ENCODE measurements at regions not wholly inside any gene's neighbourhood (a gene's known extent, or its start where the extent isn't known, plus 50 kb on each side); places are given as distances from the start of the nearest gene placed in this dataset.

DNA sequence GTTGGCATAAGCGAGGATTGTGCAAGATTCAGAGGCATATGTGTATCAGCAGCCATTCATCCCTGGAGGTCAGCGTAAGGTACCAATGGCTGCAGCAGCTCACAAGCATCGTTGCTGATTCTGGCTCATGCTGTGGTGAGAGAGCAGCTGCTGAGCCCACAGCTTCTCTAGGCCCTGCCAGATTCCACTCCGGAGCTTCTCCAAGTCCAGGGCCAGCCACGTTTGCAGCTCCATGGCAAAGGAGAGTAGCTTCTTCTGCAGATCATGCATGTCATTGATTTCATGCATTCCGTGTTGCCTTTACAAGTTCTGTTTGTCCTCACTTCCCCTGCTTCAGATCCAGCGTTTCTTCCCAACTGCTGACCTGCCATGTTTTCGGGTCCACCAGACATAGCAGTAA lies 474.8 kb upstream of the ID4 start:
- Histone ChIP-seq H3K4me3 (no peak overlapping the region), H3K27me3 (no peaks in the 10 kb centered on the region), H3K27ac (no peak overlapping the region), H3K9me3 (no peaks in the 10 kb centered on the region), H3K4me1 (no peaks in the 10 kb centered on the region), H3K36me3 (no peaks in the 10 kb centered on the region)
- TF ChIP-seq POLR2A (IDR thresholded peaks at IDR 0.05) (no peak), POLR2AphosphoS5 (IDR thresholded peaks at IDR 0.05) (no peak), EP300 (IDR thresholded peaks at IDR 0.05) (no peak), CTCF (IDR thresholded peaks at IDR 0.05) (no peak)
- intact Hi-C loops (cut with DNase I; ENCODE audit: low total_unique reads) = no loop called here
- no peak for DNase-seq
- WGBS, 5 donors = 74 to 90% (median 82%) methylated on average over 8 of the region's 8 CpGs

DNA sequence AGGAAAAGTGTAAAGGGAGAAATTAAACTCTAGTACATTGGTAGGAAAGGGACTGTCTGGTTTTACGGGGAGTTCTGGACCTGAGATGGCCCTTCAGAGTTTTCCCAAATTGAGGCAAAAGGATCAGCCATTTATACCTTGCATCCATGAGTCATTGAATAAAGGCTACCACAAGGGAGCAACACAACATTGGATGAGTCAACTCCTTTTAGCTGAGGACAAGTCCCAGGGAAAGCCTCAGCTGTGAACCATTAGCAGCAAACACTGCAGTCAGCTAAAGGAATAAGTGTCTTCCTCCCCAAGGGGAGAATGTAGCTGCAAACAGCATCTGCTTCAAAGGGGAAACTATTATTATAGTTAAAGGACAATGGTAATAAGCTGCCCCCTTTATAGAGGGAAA lies 468.7 kb upstream of the ID4 start:
- Histone ChIP-seq H3K27me3 (no peaks in the 10 kb centered on the region), H3K9me3 (no peaks in the 10 kb centered on the region), H3K27ac (no peak overlapping the region), H3K4me3 (no peak overlapping the region), H3K4me1 (no peaks in the 10 kb centered on the region), H3K36me3 (no peaks in the 10 kb centered on the region)
- 93 to 96% (median 95%) methylated on average over 1 of the region's 1 CpG for WGBS, 5 donors
- TF ChIP-seq POLR2AphosphoS5 (IDR thresholded peaks at IDR 0.05) = no peak
- TF ChIP-seq POLR2A (IDR thresholded peaks at IDR 0.05) = no peak
- TF ChIP-seq EP300 (IDR thresholded peaks at IDR 0.05) = no peak
- TF ChIP-seq CTCF (IDR thresholded peaks at IDR 0.05) = no peak
- intact Hi-C loops (cut with DNase I; ENCODE audit: low total_unique reads) = no loop called here
- DNase-seq = no peak

GRCh38 chr6:19369785-19370184 lies 467.4 kb upstream of the ID4 start:
- TF ChIP-seq EP300 (IDR thresholded peaks at IDR 0.05) (no peak), POLR2A (IDR thresholded peaks at IDR 0.05) (no peak), POLR2AphosphoS5 (IDR thresholded peaks at IDR 0.05) (no peak), CTCF (IDR thresholded peaks at IDR 0.05) (no peak)
- DNase-seq = no peak
- Histone ChIP-seq H3K36me3 (no peaks in the 10 kb centered on the region), H3K27ac (no peak overlapping the region), H3K4me1 (no peaks in the 10 kb centered on the region), H3K9me3 (no peaks in the 10 kb centered on the region), H3K4me3 (no peak overlapping the region), H3K27me3 (no peaks in the 10 kb centered on the region)
- intact Hi-C loops (cut with DNase I; ENCODE audit: low total_unique reads) = no loop called here

GRCh38 chr6:19370831-19371230 lies 466.3 kb upstream of the ID4 start:
- Histone ChIP-seq H3K4me1 (no peaks in the 10 kb centered on the region), H3K9me3 (no peaks in the 10 kb centered on the region), H3K36me3 (no peaks in the 10 kb centered on the region), H3K4me3 (no peak overlapping the region), H3K27ac (no peak overlapping the region), H3K27me3 (no peaks in the 10 kb centered on the region)
- DNase-seq = no peak
- WGBS, 5 donors = 34 to 60% (median 56%) methylated on average over 3 of the region's 3 CpGs
- no peak for TF ChIP-seq POLR2AphosphoS5 (IDR thresholded peaks at IDR 0.05)
- no peak for TF ChIP-seq EP300 (IDR thresholded peaks at IDR 0.05)
- TF ChIP-seq CTCF (IDR thresholded peaks at IDR 0.05) = no peak
- TF ChIP-seq POLR2A (IDR thresholded peaks at IDR 0.05) = no peak
- intact Hi-C loops (cut with DNase I; ENCODE audit: low total_unique reads) = no loop called here

GRCh38 chr6:19375613-19376012 lies 461.6 kb upstream of the ID4 start:
- Histone ChIP-seq H3K4me3 (no peak overlapping the region), H3K27ac (no peak overlapping the region), H3K4me1 (peaks cover 0 to 5% (median 0%) of the 10 kb centered on the region in 4 donors), H3K9me3 (no peaks in the 10 kb centered on the region), H3K27me3 (no peaks in the 10 kb centered on the region), H3K36me3 (no peaks in the 10 kb centered on the region)
- TF ChIP-seq POLR2A (IDR thresholded peaks at IDR 0.05) = no peak
- TF ChIP-seq CTCF (IDR thresholded peaks at IDR 0.05) = no peak
- no peak for TF ChIP-seq EP300 (IDR thresholded peaks at IDR 0.05)
- TF ChIP-seq POLR2AphosphoS5 (IDR thresholded peaks at IDR 0.05) = no peak
- no peak for DNase-seq
- intact Hi-C loops (cut with DNase I; ENCODE audit: low total_unique reads) = no loop called here
